Gastroesophageal sphincter (tissue), 3 donors: ENCODE measurements at regions not wholly inside any gene's neighbourhood (a gene's known extent, or its start where the extent isn't known, plus 50 kb on each side); places are given as distances from the start of the nearest gene placed in this dataset.

Experiments used
- POLR2A ChIP-seq, 2 donors: fragments of 450-650 bp; IDR thresholded peaks; one replicate each; pipeline ENCODE4 v1.6.1; 2017; ENCODE audit warnings: antibody characterized with exemption in 2 of 2, mild to moderate bottlenecking in 2 of 2, moderate library complexity in 1 of 2
- TF ChIP-seq, protein P1 (sequence below), 4 experiments: fragments of 200-600 bp in 2 of 4; fragments of 450-650 bp in 2 of 4; sonication (generic) in 1 of 4; IDR thresholded peaks; one replicate each; pipeline ENCODE4 v1.5.1; 2017 to 2019; ENCODE audit warnings: antibody characterized with exemption in 4 of 4, mild to moderate bottlenecking in 2 of 4, moderate library complexity in 2 of 4

- no peak for TF ChIP-seq POLR2A (IDR thresholded peaks at IDR 0.05)
- TF ChIP-seq, protein P1, sequence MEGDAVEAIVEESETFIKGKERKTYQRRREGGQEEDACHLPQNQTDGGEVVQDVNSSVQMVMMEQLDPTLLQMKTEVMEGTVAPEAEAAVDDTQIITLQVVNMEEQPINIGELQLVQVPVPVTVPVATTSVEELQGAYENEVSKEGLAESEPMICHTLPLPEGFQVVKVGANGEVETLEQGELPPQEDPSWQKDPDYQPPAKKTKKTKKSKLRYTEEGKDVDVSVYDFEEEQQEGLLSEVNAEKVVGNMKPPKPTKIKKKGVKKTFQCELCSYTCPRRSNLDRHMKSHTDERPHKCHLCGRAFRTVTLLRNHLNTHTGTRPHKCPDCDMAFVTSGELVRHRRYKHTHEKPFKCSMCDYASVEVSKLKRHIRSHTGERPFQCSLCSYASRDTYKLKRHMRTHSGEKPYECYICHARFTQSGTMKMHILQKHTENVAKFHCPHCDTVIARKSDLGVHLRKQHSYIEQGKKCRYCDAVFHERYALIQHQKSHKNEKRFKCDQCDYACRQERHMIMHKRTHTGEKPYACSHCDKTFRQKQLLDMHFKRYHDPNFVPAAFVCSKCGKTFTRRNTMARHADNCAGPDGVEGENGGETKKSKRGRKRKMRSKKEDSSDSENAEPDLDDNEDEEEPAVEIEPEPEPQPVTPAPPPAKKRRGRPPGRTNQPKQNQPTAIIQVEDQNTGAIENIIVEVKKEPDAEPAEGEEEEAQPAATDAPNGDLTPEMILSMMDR (IDR thresholded peaks at IDR 0.05) = no peak
Observed at GRCh38 chr12:46664761-46665287, 161.0 kb downstream of the SLC38A4 start.
